ENCODE measurements at regions not wholly inside any gene's neighbourhood (a gene's known extent, or its start where the extent isn't known, plus 50 kb on each side); places are given as distances from the start of the nearest gene placed in this dataset.

DNA sequence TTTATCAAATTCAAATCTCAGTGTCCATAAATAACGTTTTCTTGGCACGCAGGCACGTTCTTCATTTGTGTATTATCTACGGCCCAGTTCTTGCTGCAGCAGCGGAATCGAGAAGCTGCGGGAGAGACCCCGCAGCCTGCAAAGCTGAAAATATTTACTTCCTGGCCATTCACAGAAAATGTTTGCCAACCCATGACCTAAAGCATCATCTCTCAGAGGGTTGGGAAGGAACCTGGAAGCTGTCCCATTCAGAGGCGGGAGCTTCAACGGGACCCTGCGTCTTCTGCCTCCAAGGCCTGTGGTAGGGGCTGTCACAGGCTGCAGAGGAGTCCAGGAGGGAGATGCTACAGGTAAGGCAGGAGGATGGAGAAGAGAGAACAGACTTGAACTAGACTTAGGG lies 319.2 kb downstream of the MN1 start:
- TF ChIP-seq EZH2 (IDR thresholded peaks at IDR 0.05; ENCODE audit: borderline replicate concordance, insufficient read depth, low read depth, low read length, poor library complexity, severe bottlenecking), result no peak
- TF ChIP-seq, protein P1, sequence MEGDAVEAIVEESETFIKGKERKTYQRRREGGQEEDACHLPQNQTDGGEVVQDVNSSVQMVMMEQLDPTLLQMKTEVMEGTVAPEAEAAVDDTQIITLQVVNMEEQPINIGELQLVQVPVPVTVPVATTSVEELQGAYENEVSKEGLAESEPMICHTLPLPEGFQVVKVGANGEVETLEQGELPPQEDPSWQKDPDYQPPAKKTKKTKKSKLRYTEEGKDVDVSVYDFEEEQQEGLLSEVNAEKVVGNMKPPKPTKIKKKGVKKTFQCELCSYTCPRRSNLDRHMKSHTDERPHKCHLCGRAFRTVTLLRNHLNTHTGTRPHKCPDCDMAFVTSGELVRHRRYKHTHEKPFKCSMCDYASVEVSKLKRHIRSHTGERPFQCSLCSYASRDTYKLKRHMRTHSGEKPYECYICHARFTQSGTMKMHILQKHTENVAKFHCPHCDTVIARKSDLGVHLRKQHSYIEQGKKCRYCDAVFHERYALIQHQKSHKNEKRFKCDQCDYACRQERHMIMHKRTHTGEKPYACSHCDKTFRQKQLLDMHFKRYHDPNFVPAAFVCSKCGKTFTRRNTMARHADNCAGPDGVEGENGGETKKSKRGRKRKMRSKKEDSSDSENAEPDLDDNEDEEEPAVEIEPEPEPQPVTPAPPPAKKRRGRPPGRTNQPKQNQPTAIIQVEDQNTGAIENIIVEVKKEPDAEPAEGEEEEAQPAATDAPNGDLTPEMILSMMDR (IDR thresholded peaks at IDR 0.05), result no peak
